Right renal cortex interstitium (tissue), 3 donors: ENCODE measurements at regions not wholly inside any gene's neighbourhood (a gene's known extent, or its start where the extent isn't known, plus 50 kb on each side); places are given as distances from the start of the nearest gene placed in this dataset.

ENCODE experiments used
- DNase-seq, 3 donors: peaks; one replicate each; pipeline ENCODE4 v3.0.0-alpha.2; 2013; ENCODE audit warnings: low read depth in 3 of 3, low spot score in 2 of 3

DNA sequence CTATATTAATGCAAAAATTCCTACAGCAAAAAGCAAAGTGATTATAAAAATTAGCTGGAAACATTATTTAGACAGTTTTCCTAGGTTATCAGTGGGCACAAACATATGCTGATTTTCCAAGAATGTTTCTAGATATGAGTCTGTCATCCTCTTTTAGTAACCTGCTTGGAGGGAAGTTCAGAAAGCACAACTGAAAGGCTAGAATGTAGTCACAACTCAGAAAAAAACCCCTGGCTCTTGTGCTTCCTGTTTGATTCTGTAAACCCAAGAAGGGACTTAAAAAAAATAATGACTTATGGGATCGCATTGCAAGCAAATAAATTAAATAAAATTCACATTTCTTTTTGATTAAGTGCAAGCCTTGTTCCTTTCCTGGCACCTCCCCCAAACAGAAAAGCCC is 708.4 kb upstream of the EPHA7 start:
- no peak for DNase-seq

DNA sequence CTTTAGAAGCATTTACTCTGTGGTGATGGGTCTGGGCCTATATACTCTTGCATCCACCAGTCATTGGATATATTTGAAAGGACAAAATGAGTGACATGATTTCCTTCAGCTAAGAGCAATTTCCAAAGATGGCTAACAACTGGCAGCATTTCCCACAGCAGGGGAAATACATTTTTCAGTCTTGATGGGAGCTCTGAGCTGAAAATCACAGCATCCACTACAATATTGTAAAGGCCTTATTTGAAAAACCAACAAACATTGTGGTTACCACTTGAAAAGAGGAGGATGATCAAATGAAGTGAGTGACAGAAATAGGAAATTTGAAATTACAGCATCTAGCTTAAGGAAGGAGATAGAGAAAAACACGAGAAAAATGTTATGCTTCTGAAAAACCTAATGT is 705.0 kb upstream of the EPHA7 start:
- DNase-seq, result no peak

DNA sequence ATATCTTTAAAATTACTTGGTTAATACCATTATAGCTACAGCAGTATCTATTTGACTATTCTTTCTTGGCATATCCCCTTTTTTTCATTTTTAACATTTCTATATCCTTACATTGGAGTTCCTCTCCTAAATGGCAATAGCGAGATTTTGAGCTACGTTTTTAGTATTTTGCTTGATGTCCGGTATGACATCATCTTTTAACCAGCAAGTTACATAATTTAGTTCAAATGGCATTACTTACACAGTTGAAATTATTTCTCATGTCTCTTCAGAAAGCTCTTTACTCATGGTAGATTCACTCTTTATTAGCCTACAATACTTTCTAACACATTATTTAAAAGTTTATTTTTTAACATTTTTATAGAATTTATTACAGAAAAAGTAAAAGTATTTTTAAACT is 701.7 kb upstream of the EPHA7 start:
- no peak for DNase-seq

DNA sequence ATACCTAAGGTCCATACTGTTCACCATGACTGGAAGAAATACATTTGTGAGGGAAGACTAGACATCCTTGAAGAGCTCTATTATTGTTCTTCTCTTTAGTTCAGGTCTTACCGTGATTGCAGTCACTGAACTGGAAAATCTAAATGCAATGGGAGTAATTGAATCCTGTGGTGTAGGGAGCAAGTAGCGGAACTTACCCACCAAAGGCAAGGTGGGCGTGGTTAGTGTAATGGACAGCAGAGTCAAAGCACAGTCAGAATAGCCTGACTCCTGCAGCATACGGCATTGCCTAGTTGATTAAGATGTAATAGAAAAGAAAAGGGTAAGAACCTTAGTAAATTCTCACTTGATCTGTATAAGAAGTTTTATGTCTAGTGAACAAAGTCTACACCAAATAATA is 679.7 kb upstream of the EPHA7 start:
- no peak for DNase-seq

DNA sequence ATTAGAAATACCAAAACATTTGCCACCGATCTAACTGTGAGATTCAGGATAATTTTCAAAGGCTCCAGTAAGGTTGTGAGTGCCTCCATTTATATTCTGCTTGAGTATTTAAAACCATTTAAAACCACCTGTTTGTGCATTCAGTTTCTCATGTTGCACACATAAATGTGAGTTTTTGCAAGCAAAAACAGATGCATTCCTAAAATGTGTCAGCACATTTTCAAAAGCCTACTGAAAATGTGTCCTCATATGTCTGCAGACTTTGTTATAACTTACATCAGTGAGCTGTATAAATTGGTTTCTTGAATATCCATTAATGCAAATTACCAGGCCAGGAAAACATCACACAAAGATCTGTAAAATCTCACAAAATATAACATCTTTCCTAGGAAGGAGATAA is 676.6 kb upstream of the EPHA7 start:
- DNase-seq, result no peak

DNA sequence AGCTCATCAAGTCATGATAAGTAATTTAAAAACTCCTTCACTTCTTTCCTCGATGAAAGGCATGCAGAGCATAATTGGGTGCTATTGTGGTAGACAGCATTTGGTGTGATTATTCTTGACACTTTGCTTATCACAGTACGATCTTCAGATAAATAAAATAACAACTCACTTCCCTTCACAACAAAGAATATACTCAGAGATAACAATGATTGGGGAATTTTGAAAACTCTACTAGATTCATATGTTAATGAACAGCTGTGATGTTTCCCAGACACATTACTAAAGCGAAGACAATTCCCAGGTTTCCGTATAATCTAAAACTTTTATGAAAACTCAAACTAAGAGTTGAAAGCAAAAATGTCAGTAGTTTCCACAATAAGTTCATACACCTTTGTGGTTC is 670.6 kb upstream of the EPHA7 start:
- no peak for DNase-seq

DNA sequence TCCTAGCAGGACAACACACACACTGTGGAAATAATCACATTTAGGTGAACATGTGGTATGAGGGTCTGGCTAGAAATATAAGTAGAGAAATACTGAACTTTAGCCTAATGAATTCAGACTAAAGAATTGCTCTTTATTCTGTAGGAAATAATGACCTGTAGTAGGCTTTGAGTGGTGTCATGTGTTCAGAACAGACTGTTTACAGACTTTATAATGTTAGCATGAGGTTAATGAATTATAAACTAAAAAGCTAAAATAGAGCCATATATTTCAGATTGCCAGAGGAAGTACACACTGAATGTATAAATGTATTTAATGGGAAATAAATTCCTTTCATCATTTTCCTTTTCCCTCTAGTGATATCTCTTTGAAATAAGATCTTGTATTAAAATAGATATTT is 669.5 kb upstream of the EPHA7 start:
- no peak for DNase-seq

DNA sequence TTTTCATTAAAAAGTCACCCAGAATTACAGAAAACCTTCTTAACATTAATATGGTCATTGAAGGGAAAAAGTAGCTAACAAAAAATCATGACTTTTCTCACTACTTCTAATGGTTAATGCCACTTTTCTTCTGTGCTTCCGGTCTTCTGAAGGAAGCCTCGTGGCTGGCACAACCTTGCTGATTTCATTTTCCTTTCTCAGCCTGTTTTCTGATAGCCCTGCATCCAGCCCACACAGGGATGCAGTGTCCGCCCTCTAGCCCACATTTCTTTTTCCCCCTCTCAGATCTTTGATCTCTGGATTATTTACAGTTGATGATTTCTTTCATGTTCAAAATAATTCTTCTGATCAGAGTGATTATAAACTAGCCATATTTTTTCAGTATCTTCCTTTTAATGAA is 655.4 kb upstream of the EPHA7 start:
- DNase-seq, result no peak

DNA sequence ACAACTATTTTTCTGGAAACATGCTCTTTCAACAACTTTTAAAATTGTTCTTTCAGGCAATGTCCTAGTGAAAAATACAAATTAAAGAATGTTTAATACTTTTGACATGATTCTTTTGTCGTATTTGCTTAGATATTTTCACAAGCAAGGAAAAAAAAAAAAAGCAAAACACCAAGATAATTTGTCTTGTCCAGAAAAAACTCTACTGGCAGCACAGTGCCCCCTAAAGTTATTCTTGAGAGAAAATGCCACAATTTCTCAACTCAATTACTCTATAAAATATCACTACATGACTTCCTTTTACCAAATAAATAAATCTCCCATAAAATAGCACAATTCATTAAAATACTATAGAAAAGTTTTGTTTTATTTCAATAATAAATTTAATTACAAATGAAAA is 652.5 kb upstream of the EPHA7 start:
- DNase-seq, result no peak

DNA sequence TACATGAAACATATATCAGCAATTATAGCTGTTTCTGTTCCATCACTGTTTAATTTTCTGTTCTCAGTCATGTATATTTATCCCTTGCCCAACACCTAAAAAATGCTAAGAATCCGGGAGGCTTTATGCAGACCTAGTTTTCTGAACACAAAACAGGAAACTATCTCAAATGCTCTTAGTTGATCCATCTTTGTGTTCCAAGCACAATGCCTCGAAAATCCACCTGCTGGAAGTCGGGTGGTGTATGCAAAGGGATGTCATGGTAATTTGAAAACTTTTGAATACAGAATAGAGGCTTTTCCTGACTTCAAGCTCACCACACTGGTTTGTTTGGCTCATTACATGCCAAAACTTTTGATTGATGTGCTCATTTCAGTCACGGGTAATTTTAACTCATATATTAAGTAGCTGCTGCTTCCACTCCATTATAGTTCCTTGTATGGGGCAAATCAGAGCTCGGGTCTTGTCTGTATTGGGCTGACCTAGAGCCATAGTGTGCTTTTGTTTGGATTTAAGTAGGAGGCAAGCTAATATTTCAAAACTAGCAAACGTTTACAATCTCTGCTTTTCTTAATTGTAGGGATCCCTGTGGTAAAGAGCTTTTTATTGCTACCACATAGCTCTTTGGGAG is 646.5 kb upstream of the EPHA7 start:
- DNase-seq, result no peak

DNA sequence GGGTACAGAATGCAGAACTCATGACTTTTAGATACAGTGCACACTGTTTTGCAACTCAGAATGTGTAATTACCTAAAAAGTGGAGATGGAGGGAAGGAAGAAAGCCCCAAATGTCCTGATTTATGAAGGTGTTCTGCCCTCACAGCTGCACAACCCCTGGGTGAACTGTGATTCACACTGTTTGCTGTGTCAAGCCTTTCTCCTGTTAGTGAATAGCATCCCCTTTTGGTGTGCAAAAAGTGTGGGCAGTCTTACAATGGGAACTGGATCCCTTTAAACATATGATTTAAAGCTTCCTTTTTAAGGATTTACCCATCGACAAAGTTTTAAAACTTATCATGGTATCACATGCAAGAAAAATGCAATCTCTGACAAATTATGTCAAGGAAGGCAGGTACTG is 633.4 kb upstream of the EPHA7 start:
- no peak for DNase-seq

DNA sequence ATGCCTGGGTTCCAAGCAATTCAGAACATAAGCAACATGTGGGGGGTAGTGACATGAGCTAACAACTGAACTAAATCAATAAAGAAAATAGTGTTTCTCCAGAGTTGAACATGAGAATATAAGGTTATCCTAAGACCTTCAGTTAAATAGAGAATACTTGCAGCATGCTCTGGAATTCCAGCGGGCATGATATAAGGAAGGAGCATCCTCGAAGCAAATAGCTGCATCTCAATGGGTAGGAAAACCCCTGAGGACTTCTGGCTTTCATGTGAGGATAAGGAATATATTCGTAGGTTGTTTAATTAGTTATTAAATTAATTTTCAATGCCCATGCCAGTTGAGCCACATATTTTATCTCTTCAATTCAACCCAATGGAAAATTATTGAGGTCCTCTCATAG is 631.2 kb upstream of the EPHA7 start:
- DNase-seq, result no peak

DNA sequence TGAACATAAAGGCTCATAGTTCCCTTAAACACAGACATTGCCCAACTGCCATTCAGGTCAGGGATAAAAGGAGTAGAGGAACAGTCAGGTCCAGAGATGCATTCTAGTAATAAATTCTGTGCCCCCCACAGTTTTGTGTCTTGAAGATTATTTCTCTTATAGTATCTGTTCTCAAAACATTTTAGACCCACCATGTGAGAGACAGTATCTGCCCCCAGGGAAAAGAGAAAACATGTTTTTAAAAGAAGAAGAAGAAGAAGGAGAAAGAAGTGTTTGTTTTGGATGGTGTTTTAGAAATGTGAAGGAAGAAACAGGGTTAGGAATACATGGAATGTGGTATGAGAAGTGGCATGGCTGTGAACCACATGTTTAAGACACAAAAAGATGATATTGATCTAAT is 629.6 kb upstream of the EPHA7 start:
- no peak for DNase-seq

DNA sequence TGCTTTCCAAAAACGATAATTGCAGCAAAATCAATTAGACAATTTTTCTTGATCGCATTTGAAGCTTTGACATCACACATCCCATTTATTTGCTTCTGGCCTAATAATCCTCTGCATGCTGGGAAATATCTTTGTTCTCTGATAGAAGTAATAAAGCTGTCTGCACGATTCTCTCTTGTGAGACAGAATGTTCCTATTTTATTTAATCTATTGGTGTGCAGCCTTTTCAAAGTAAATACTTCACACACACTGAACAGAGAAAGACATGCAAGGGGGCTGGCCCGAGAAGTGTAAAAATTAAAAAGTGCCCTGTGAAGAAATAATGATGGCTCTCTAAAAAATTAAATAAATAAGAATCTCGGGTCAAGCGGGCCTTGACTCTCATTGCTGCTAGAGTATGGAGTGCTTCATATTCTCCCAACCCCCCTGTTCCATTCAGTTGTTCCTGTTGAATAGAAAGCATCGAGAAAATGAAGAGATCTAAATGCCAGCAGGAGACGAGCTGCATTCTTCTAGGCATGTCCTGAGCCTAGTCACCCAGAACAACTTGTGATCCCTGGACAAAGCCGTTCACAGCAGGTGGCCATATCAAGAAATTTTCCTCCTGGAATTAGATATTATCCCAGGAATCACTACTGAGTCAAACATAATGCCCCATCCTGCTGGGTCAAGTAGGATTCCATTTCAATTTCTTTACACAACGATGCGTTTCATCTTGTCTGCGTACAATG is 625.9 kb upstream of the EPHA7 start:
- DNase-seq, result no peak

DNA sequence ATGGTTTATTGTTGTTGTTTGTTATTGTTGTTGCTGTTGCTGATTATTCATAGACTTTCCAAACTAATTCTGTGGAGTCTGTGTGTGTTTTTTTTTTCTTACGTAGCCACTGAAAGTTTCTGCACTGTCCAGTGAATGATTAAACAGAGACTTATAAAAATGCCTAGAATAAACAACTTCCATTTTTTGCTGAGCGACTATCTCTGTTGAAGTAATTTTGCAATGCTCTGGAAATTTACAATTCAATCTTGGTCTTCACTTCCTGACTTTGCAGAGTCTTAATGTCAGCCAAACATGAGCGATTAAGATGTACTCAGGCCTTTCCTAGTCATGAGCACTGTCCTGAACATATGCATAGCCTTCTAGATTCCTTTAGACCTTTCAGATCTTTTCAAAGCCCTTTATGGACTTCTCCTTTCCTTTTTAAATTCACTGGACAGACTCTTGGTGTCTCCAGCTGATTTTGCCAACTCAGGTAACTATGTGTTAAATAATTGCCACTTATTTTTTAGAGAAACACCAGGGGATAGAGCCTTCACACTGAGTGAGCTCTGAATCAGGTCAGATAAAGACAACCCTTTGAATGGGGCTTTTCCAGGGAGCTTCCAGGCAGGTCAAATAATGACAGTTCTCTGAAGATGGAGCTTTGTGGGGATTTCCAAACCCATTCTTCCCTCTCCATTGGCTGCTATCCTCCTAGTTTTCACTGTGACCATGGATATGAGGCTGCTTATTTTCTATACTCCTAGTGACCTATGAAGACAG is 622.8 kb upstream of the EPHA7 start:
- DNase-seq, result no peak

DNA sequence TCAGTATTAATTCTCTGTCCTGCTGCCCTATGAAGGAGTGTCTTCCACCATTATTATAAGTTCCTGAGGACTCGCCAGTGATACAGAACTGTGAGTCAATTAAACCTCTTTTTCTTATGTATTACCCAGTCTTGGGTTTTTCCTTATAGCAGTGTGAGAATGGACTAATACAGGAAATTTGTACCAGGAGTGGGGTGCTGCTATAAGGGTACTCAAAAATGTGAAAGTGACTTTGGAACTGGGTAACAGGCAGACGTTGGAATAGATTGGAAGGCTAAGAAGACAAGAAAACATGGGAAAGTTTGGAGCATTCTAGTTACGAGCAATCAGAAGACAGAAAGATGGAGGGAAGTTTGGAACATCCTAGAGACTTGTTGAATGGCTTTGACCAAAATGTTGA is 616.7 kb upstream of the EPHA7 start:
- DNase-seq, result no peak

DNA sequence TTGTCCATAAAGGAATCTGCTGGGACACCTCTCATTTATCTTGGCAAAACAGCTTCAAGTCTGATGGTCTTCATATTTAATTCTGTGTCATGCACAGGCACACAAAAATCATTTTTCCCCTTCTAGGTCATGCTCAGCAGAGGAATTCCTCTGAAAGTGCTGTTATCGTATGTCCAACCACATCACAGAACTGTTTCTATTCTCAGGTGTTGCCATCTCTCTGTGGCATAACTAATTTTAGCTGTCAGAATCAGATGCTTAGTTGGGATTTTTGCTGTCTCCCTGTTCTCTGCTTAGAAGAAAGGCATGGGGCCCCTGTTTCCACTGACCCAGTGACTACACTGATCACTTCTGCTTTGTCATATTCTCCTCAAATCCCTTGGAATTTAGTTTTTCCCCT is 608.0 kb upstream of the EPHA7 start:
- no peak for DNase-seq

DNA sequence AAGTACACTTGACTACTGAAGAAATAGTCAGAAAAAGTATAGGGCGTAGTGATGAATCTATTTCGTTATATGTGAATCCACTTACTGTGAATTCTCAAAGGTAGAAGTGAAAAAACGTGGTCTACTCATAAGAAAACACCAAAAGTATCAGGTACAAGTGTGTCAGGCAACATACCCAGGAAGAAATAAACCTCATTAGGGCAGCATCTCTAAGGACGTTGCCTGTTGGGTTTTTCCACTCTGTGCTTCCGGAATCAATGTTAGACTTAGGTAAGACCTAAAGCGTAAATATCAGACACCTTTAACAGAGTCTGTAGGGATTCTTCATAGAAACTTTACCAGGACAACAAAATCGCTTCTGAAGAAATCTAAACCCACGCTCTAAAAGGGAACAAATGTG is 607.2 kb upstream of the EPHA7 start:
- DNase-seq, result no peak

DNA sequence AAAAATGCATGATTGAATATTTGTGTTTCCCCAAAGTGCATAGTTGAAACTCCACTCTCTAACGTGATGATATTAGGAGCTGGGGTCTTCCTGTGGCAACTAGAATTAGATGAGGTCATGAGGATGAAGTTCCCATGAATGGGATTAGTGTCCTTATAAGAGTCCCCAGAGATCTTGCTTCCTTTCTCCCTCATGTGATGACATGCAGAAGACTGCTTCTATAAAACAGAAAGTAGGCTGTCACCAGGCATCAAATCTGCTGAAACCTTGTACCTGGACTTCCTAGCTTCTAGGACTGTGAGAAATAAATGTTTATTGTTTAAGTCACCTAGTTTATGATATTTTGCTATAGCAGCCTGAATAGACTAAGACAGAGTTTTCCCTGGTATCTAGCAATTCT is 586.5 kb upstream of the EPHA7 start:
- no peak for DNase-seq

DNA sequence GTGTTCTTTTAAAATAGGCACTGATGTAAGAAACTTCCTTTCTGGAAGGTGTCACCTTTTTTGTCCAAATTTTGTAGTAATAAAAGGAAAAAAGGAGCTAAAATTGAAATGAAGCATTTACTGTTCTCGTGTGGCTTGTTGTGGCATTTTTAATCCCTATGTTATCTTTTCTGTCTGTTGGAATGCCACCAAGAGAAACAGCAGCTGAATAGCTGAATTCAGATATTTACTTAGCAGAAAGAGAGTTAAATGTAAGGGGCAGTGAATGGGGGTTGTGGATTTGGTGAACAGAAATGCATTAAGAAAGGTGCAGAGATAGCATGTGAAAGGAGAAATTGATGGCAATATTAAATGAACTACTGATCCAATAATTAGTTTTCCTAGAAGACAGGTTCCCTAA is 573.6 kb upstream of the EPHA7 start:
- no peak for DNase-seq

DNA sequence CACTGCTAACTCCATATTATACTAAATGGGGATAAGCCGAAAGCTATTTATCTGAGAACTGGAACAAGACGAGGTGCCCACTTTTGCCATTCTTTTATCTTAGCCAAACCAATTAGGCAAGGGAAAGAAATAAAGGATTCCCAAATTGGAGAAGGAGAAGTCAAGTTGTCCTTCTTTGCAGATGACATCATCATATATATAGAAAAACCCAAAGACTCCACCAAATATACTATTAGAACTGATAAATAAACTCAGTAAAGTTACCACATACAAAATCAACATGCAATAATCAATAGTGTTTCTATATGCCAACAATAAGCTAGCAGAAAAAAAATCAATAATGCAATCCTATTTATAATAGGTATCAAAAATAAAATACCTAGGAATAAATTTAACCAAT is 570.3 kb upstream of the EPHA7 start:
- DNase-seq, result no peak

DNA sequence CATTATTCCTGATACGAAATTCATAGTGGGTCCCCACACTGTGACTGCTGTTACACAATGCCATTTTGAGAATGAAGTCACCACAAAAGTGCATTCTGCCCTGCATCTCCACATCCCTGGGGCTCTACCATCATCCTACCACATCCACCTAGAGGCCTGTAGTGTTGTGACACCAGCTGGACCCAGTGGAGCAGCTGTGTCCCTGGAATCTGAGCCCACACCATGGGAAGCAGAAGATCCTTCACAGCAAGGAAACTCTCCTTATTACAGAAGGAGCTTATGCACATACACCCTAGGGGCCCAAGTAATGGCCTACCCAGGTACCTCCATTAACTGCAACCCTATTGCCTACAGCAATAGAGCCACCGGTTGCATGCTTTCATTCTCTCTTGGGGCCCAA is 566.6 kb upstream of the EPHA7 start:
- DNase-seq, result no peak
